SK-N-MC (cell line): ENCODE measurements at regions not wholly inside any gene's neighbourhood (a gene's known extent, or its start where the extent isn't known, plus 50 kb on each side); places are given as distances from the start of the nearest gene placed in this dataset.

Experiments
- EZH2 ChIP-seq: fragments of 200-600 bp; sonication (generic); IDR thresholded peaks from one replicate; pipeline ENCODE4 v1.6.1; 2017; ENCODE audit warnings: antibody characterized with exemption
- POLR2AphosphoS5 ChIP-seq: IDR thresholded peaks from 2 replicates; pipeline ENCODE4 v1.6.1; 2012; ENCODE audit warnings: mild to moderate bottlenecking, low read depth, low read length, borderline replicate concordance

DNA sequence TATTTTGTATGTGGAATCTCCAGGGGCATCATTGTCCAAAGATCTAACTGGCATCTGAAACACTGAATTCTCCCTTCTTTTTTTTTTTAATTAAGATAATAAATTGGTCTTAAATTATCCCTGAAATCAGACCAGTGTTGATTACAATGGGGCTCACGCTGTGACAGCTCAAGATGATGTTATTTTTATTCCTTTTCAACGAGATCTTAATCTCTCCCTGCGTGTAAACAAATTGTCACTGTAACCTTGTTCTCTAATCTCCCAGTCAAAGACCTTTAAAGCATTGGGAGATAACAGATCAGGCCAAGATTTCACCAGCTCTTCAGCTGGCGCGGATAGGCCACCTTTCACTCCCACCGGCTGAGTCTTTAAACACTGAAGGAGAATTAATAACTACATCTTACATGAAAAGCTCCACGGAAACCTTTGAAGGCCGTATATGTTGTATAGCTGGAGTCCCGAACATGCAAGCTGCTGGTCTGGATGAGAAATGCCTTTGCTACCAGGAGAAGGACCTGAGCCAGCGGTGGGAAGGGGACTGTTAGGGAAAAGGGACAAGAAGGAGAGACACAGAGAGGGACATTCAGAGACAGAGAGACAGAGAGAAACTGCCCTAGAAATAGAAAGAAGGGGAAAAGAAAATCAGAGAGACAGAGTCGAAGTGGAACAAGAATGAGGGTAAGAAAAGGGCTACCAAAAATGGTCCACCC, 418.8 kb upstream of the NR2F2 start:
- TF ChIP-seq POLR2AphosphoS5 = no peak
- no peak for TF ChIP-seq EZH2
